ENCODE measurements at regions not wholly inside any gene's neighbourhood (a gene's known extent, or its start where the extent isn't known, plus 50 kb on each side); places are given as distances from the start of the nearest gene placed in this dataset.

GRCh38 chr9:88049677-88050307 lies 75.5 kb upstream of the CDK20 start:
- WGBS (ENCODE audit: extremely low coverage, insufficient read length, low lambda C conversion rate) = no CpG with 5 or more reads among the region's 14 CpGs
- no peak overlapping the region; the same call in 1 of the 2 replicates for H3K14ac ChIP-seq (ENCODE audit: insufficient read depth, low read length)
- H3K18ac ChIP-seq (ENCODE audit: insufficient read length, low read depth, low read length) = no peak overlapping the region
- H3K56ac ChIP-seq (ENCODE audit: insufficient read length, low read depth, low read length) = no peak overlapping the region
- H2BK15ac ChIP-seq (ENCODE audit: low read depth, low read length) = no peak overlapping the region
- H3K4me3 Mint-ChIP-seq = no peak overlapping the region
- H4K20me1 ChIP-seq (ENCODE audit: control insufficient read depth, insufficient read depth, insufficient read length) = no peaks in the 10 kb centered on the region
- DNase-seq = peak; percentile 40
- no peaks in the 10 kb centered on the region for H3K79me2 ChIP-seq (ENCODE audit: insufficient read depth, low read length)
- H3K79me1 ChIP-seq (ENCODE audit: insufficient read depth, low read depth, low read length, poor library complexity, severe bottlenecking) = no peaks in the 10 kb centered on the region
- no peak overlapping the region for H3K23ac ChIP-seq (ENCODE audit: insufficient read length, low read depth, low read length)
- H3K36me3 Mint-ChIP-seq (ENCODE audit: insufficient read depth in 1 of 3, low read depth in 3 of 3) = peaks cover 3 to 9% (median 5%) of the 10 kb centered on the region in 3 experiments; a peak in 6 of 7 replicates
- H2BK12ac ChIP-seq (ENCODE audit: insufficient read length, low read depth, low read length) = no peak overlapping the region
- no peaks in the 10 kb centered on the region; the same call in 1 of the 2 replicates for H3K4me1 ChIP-seq (ENCODE audit: insufficient read depth, low read length)
- peaks cover 2% of the 10 kb centered on the region for H3K9me3 ChIP-seq (ENCODE audit: control insufficient read depth, low read depth, low read length)
- no peak overlapping the region for H2BK120ac ChIP-seq (ENCODE audit: low read depth, low read length, poor library complexity, severe bottlenecking)
- H3T11ph ChIP-seq (ENCODE audit: low read length) = no peak overlapping the region
- H3K27me3 ChIP-seq (ENCODE audit: insufficient read depth, low read length) = no peaks in the 10 kb centered on the region
- H3K4me1 Mint-ChIP-seq = peaks cover 25 to 37% of the 10 kb centered on the region in 2 experiments
- H3K4me2 ChIP-seq (ENCODE audit: insufficient read depth, insufficient read length, low read length) = no peak overlapping the region
- H4K91ac ChIP-seq (ENCODE audit: insufficient read length, low read depth, low read length) = no peak overlapping the region
- no peak overlapping the region for H2BK5ac ChIP-seq (ENCODE audit: insufficient read length, low read length)
- H4K5ac ChIP-seq (ENCODE audit: insufficient read length, low read depth, low read length) = no peak overlapping the region
- H3K9ac ChIP-seq (ENCODE audit: extremely low read depth, insufficient read length, low read length) = no peak overlapping the region
- H3K9me3 Mint-ChIP-seq = peaks cover 4% of the 10 kb centered on the region in 2 experiments
- no peak overlapping the region for H2AK5ac ChIP-seq (ENCODE audit: insufficient read length, low read length)
- no peak overlapping the region for H2AFZ ChIP-seq (ENCODE audit: low read length)
- no peak overlapping the region for H3K27ac Mint-ChIP-seq
- H3K27me3 Mint-ChIP-seq (ENCODE audit: low read depth) = peaks cover 19% of the 10 kb centered on the region
- H3K4ac ChIP-seq (ENCODE audit: low read depth, low read length) = no peak overlapping the region
- TF ChIP-seq, protein P1, sequence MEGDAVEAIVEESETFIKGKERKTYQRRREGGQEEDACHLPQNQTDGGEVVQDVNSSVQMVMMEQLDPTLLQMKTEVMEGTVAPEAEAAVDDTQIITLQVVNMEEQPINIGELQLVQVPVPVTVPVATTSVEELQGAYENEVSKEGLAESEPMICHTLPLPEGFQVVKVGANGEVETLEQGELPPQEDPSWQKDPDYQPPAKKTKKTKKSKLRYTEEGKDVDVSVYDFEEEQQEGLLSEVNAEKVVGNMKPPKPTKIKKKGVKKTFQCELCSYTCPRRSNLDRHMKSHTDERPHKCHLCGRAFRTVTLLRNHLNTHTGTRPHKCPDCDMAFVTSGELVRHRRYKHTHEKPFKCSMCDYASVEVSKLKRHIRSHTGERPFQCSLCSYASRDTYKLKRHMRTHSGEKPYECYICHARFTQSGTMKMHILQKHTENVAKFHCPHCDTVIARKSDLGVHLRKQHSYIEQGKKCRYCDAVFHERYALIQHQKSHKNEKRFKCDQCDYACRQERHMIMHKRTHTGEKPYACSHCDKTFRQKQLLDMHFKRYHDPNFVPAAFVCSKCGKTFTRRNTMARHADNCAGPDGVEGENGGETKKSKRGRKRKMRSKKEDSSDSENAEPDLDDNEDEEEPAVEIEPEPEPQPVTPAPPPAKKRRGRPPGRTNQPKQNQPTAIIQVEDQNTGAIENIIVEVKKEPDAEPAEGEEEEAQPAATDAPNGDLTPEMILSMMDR (conservative IDR thresholded peaks at IDR 0.05) = peak; percentile 23; the same call in 1 of the 3 replicates
- no peak overlapping the region for H4K8ac ChIP-seq (replicated peaks; ENCODE audit: insufficient read length, low read depth, low read length)
- no peaks in the 10 kb centered on the region for H3K23me2 ChIP-seq (ENCODE audit: insufficient read length, low read depth, low read length, poor library complexity, severe bottlenecking)
- H3K27ac ChIP-seq (ENCODE audit: insufficient read length, low read depth, low read length) = no peak overlapping the region
- H2BK20ac ChIP-seq (ENCODE audit: low read depth, low read length, poor library complexity, severe bottlenecking) = no peak overlapping the region
